Retina (tissue), 1 donor: ENCODE measurements at regions not wholly inside any gene's neighbourhood (a gene's known extent, or its start where the extent isn't known, plus 50 kb on each side); places are given as distances from the start of the nearest gene placed in this dataset.
"Not testable (repeated sequence)": the region's sequence is repeated elsewhere in the genome, so short reads cannot be mapped to it uniquely, and the experiment has no call there.

Experiments used
- DNase-seq: peaks from one replicate; pipeline ENCODE4 v3.0.0-alpha.2; 2016

DNA sequence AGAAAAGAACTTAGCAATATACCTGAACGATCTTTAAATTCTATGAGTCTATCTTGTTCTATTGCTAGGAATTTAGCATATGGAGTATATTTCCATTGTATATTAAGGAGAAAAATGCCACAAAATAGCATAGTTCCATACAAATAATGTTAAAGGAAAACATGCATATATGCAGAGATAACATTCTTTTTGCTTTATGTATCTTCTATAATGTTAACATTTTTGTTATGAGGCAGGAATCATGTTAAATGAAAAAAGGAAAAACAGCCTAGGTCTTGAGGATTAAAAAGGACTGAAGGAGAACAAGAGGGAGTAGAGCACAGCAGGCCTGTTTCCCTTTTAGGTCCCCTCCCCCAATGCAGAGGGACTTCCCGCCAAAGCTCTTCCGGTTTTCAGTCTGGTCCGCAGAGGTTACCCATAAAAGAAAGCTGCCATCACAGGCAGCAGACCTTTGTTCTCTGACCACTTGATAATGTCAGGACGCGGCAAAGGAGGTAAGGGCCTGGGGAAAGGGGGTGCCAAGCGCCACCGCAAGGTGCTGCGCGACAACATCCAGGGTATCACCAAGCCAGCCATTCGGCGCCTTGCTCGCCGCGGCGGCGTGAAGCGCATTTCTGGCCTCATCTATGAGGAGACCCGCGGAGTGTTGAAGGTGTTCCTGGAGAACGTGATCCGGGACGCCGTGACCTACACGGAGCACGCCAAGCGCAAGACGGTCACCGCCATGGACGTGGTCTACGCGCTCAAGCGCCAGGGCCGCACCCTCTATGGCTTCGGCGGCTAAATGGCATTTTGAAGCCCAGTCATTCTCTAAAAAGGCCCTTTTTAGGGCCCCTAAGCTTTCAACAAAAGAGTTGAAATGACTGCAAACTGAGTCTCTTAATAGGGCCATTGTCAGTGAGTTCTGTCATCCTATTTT is 108.4 kb upstream of the PRSS16 start:
- peak; percentile 93 for DNase-seq

DNA sequence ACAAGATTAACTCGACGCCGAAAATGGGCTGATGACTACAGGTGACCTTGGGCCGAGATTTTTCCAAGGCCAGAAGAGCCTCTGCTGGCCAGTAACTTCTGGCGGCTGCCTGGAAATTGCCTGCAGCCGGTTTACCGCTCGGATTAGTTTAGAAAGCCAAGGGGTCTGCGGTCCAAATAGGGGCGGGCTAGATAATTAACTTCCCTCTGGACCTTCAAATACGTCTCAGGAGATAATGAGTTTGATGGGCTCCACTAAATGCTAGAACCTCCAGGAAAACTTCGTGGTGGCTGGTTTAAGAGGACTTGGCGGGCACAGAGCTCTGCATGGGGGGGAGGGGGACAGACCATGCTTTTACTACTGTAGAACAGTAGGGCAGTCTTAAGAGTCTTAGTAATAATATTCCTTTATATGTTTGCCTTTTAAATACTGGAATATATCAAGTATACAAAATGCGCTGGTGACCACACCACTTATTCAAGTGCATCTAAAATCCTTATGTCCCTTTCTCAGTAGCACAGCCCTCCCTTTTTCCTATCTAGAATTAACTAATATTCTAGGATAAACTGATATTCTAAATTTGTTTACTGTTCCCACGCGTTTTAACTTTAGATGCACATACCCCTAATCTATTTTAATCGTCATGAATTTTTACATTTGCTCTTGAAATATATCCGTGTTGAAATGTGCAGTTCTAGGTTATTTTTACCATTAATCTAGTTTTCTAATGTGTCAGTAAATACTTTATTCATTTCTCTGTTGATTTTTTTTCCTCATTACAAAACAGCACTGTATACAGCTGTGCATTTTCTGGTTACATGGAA is 107.5 kb upstream of the PRSS16 start:
- no peak for DNase-seq

DNA sequence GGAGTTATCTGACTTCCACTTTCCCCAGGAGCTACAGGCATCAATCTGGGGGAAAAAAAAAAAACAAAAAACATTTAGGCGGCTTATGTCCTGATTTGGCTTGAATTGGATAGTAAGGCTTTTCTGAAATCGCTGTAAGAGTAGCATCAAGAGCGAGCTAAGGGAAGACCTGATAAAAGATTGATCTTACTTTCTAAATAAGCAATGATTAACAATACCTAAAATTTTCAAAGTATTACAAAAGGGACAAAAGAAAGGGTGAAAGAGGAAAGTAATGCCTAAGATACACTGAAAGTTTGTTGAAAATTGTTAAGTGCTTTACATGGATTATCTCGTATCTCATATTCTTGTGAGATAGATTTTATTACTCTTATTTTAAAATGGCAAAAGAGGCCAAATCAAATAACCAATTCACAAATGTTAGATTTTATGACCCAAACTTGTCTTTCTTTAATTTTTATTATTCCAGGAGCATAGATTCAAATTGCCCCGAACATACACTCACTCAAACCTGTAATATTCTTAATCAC is 106.4 kb upstream of the PRSS16 start:
- no peak for DNase-seq

DNA sequence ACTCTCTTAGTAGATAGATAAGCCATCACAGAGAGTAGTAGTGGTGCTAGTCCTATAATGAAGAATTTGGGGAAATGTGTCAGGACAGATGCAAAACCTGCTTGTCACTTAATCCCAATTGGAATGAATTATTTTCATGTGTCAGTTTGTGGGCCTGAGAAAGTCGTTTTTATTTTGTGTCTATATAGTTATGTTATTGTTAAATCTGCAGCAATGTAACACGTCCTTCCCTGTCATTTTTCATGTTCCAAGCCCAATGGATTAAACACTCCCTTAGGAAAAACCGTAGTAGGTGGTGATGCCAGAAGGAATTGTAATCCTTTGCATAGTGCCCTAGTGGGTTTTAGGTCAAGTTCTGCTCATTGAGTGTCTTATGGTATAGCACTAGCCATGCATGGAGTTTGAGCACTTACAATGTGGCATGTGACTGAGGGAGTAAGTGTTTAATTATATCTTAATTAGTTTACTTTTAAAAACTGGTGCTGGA is 105.9 kb upstream of the PRSS16 start:
- no peak for DNase-seq

DNA sequence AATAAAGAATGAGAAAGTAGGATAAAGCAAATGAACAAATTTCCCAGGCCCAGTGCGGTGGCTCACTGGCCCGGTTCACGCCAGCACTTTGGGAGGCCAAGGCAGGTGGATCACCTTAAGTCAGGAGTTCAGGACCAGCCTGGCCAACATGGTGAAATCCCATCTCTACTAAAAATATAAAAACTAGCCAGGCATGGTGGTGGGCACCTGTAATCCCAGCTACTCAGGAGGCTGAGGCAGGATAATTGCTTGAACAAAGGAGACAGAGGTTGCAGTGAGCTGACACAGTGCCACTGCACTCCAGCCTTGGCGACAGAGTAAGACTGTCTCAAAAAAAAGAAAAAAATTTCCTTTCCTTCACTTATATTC is 104.5 kb upstream of the PRSS16 start:
- not testable (repeated sequence) for DNase-seq

DNA sequence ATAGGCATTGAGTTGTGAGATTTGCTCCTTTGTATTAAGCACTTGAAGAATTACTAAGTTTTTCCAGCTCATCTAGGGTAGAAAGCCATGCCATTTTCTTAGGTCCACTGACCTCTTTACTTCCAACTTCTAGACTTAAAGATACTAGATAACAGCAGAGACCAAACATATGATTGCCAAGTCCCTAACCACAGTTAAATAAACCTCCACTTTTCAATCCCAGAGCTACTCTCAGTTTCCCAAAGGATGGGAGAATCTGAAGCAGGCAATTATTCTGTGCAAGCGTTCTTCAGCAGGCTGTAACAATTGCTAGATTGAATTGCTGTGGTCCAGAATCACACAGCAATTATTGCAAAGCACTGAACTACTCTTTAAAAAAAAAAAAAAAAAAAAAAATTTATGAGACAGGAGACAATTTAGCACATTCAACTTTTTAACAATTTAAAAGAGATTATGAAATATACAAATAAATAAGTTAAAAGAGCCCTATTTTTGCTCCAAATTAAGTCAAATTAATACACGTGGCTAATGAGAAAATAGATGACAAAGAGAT is 104.0 kb upstream of the PRSS16 start:
- DNase-seq: no peak

DNA sequence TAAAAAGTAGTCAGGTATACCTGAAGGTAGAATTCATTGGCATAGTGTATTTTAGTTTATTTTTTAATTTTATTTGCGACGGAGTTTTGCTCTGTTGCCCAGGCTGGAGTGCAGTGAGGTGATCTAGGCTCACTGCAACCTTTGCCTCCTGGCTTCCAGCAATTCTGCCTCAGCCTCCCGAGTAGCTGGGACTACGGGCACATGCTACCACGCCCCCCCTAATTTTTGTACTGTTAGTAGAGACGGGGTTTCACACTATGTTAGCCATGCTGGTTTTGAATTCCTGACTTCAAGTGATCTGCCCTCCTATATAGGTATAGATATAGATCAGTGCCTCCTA is 102.8 kb upstream of the PRSS16 start:
- DNase-seq: no peak

DNA sequence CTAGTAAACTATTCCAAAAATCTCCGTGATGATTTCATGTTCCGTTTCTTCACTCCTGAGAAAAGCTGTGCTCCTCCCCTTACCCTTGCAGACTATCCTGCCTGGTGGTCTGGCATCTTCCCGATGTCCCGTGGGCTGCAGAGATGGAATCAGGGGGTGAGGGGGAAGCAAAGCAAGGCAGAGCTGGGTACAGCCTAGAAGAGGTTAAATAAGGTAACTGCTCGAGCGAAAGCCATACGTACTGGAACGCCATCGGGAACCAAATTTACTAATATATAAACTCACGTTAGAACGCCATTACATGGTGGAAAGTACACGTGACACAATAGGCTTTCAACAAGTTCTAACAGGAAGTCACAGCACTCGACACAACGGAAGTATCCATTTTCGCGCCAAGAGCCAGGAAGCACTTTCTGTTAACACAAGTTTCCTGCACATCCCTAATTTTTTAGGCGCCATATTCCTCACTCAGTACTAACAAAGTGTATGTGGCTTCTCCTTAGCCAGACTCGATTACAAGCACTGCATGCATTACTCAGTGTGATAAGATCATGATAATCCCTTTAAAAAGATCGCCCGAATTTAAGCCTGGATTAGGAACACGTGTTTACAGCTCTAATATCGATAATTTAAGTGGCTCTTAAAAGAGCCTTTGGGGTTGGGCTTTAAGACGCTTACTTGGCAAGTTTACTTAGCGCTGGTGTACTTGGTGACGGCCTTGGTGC is 101.6 kb upstream of the PRSS16 start:
- peak; percentile 88 for DNase-seq

DNA sequence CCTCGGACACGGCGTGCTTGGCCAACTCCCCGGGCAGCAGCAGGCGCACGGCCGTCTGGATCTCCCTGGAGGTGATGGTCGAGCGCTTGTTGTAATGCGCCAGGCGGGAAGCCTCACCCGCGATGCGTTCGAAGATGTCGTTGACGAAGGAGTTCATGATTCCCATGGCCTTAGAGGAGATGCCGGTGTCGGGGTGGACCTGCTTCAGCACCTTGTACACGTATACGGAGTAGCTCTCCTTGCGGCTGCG is 101.1 kb upstream of the PRSS16 start:
- DNase-seq: not testable (repeated sequence)

DNA sequence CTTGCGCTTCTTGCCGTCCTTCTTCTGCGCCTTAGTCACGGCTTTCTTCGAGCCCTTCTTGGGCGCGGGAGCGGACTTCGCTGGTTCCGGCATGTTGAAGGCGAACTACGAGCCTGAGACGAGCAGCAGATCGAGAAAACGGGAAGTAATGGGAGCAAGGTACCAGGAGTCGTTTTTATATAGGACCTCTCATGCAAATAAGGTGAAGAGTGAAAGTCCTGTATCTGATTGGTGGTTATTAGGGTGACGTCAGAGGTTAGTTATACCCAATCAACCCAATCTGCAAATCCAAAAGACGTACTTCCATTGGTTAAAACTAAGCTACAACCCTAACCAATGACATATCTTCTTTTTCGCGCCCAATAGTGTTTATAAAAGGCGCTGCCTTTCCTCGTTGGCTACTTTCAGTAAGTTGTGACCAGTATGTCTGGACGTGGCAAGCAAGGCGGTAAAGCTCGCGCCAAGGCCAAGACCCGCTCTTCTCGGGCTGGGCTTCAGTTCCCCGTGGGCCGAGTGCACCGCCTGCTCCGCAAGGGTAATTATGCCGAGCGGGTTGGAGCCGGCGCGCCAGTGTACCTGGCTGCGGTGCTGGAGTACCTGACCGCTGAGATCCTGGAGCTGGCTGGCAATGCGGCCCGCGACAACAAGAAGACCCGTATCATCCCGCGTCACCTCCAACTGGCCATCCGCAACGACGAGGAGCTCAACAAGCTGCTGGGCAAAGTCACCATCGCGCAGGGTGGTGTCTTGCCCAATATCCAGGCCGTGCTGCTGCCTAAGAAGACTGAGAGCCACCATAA is 100.6 kb upstream of the PRSS16 start:
- DNase-seq: peak; percentile 95

DNA sequence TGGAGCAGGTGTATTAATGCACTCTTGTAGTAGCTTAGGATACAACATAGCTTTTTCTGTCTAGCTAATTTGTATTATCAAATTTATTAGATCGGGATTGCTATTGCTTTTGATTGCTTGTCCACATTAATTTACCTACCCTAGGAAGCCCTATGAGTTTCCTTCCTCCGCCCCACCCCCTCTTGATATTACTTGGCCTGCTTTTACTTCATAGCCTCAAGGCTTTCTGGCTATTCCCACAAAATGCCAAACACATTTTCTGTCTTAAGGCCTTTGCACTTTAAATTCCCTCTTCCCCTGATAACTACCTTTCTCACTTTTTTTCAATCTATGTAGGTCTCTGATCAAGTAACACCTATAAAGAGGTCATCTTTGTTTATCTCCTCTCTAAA is 99.1 kb upstream of the PRSS16 start:
- DNase-seq: no peak

DNA sequence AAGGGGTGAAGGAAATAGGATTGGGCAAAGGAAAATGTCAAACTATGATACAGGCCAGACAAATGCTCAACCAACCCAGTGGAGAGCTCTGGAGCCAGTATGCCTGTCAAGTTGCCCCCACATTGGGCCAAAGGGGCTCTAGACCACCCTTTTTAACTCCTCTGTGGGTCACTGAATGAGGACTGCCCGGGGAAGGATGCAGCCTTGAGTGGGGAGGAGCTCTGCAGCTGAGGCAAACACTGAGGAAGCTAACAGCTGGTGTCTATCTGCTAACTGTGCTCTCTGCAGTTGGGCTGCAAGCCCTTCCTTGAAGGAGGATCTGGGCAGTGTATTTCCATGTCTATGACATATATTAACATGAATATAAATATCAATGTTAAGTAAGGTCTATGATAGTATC is 98.4 kb upstream of the PRSS16 start:
- no peak for DNase-seq

DNA sequence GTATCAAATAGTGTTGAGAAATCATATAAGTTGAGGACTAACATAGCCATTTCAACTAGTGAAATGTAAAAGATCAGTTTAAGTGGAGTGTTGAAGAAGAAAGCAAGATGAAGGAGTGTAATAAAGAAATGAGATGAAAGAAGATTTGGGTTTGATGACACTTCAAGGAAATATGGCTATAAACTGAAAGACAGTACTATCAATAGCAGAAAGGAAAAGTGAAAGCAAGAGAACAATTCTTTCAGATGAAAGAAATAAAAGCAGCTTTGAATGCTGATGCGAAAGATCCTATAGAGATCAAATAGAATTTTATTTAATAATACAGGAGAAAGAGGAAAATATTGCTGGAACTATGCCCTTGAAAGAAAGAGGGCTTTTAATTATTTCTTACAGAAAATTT is 92.8 kb upstream of the PRSS16 start:
- no peak for DNase-seq

DNA sequence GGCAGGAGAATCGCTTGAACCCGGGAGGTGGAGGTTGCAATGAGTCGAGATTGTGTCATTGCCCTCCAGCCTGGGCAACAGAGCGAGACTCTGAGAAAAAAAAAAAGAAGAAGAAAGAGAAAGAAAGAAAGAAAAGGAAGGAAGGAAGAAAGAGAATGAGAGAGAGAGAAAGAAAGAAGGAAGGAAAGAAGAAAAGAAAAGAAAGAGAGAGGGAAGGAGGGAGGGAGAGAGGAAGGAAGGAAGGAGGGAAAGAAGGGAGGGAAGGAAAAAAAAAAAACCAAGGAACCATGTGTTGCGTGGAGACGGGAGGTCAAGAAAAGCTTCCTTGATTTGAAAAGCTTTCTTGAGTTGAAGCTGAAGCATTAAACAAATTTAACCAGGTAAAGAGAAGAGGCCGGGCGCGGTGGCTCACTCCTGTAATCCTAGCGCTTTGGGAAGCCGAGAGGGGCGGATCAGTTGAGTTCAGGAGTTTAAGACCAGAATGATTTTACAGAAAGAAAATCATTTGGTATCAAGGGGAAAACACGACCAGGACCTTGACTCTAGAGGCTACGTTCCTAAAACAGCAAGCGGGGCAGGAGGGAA is 90.5 kb upstream of the PRSS16 start:
- no peak for DNase-seq

DNA sequence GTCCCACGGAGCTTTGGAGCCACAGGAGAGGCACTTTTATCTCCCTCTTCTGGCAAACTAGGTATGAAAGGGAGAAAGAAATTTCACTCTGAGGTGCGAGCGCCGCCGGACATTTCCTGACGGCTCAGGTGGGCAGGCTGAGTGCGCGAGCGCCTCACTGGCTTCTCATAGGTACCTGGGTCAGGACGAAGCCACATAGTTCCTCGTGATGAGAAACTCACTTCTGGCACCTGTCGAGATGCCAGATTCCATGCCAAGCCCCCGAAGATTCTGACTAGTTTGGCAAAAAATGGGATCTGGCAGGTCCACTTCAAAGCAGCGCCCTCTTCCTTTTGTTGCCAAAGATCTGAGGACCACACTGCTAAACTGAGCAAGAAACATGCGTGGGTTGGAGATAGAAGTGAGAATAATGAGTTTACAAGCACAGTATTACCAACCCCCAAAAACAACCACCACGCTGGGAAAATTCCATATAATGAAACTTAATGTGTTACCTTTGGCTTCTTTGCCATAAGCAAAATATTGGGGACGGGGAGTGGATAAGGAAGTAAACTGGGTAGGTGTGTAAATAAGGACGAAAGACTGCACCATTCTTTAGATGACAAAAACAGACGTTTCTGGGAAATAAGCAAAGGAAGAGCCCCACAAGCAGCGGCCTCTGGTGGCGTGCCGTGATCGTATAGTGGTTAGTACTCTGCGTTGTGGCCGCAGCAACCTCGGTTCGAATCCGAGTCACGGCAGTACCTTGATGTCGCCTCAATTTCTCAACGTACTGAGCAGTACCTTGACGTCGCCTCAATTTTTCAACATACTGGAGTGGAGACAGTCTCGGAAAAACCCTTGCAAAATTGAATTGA is 89.8 kb upstream of the PRSS16 start:
- DNase-seq: peak; percentile 52

DNA sequence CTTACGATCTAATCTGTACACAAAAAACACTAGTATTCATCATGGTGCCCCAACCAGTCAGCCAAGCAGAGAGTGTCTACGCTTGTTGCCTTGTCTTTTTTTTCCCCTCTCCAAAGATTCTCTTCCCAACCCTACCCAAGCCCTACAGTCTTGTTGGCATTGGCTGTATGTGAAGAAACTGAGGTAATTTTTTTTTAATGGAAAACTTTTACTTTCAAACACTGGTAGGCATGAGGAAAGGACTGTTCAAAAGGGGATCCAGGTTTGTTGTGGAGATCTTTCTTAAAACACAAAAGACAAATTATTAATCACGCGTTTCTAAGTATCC is 89.2 kb upstream of the PRSS16 start:
- DNase-seq: no peak

DNA sequence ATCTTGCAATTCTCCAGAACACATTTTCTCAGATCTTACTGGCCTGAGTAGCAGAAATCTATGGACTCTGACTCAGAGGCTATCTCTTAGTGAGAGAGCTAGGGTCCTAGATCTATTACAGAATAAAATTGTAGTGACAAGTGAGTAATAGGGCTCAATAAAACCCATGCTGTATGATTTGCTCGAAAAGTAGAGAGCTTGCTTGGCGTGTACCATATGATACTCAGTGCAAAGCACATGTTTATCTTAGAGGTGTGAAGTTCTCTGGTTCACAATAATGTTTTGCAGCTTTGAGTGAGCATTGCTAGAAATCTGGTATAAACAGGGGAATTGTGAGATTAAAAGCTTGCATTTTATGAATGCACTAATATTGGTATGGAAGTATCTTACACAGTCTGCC is 87.8 kb upstream of the PRSS16 start:
- no peak for DNase-seq

DNA sequence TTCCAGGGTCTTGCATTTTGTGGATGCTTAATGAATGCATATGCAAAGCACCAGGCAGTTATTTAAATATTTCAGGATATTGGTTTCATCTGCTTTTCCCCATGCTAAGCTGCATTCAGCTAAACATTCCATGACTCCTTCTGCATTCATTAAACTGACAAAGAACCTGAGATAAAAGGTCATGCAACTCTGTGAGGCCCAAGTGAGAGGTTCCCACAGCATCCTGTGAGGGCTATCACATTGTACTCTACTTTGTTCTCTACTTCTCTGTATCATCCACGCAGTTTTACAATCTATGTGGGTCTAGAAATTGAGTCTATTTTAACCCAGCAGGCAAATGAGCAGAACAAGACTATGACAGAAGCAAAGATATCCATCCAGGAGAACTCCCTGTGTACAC is 86.4 kb upstream of the PRSS16 start:
- no peak for DNase-seq

DNA sequence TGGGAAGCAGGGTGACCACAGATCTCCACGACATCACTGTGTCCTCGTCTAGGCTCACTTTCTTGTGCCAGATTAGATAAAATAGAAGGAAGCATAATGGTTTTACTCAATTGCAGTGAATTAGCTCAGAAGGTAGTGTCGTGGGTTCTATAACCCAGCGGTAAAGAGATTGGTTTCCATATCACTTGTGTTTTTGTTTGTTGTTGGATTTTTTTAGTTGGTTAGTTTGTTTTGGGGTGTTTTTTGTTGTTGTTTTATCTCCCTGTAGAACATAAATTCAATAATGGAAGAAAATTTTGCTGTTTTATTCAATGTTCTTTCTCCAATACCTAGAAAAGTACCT is 85.9 kb upstream of the PRSS16 start:
- DNase-seq: no peak

DNA sequence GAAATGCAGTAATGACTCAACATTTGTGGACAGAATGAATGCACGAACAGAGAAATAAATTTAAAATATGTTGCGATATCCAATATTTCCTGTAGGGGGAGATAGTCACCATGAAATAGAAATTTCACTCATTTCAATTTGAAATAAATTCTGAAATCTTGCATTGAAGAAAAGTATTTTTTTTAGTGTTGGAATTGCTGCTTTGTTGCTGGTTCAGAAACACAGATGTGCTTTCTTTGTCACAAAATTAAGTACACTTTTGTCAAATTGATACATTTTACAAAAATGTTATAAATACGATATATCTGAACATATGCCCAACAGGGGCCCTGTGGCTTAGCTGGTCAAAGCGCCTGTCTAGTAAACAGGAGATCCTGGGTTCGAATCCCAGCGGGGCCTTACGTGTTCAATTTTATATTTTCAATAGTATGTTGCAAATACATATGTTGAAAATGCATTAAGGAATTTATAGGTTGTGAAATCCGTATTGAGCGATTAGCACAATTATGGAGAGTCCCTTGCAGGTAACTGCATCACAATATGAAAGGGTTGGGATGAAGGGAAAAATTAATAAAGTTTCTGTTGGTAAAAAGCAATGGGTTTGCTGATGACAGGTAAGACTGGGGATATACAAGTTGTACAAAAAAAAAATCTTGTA is 85.4 kb upstream of the PRSS16 start:
- peak; percentile 61 for DNase-seq

DNA sequence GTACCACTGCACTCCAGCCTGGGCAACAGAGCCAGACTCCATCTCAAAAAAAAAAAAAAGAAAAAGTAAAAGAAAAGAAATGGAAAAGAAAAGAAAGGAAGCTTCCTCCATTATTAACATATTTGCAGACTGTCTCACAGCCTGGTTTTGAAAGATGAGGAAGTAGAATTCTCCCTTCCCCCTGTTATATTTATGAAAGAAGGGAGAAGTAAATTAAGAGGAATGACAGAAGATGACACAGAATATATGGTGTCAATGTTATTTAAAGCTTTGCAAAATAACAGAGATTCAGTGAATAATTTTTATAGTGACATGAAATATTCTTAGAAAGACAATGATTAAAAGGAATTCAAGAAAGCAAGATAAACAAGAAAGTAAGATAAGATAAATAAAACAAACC is 83.7 kb upstream of the PRSS16 start:
- no peak for DNase-seq
